Stimulated activated CD8-positive, alpha-beta memory T cell treated with anti-CD3 and anti-CD28 coated beads, Interleukin-2, amount 100 ng/mL, for 48 hours (primary cell): ENCODE measurements at regions not wholly inside any gene's neighbourhood (a gene's known extent, or its start where the extent isn't known, plus 50 kb on each side); places are given as distances from the start of the nearest gene placed in this dataset.

ENCODE experiments used
- DNase-seq, 2 donors: peaks; one replicate each; pipeline ENCODE4 v3.0.0-alpha.2; 2020; ENCODE audit warnings: low read depth in 2 of 2

- no peak for DNase-seq
Measured at GRCh38 chr14:24693353-24693737, 59.4 kb upstream of the GZMB start.

- peak in 1 of 2 donors; percentile 48 for DNase-seq
Measured at GRCh38 chr14:24692382-24693352, 58.7 kb upstream of the GZMB start.

GRCh38 chr14:24690492-24690891, 56.5 kb upstream of the GZMB start:
- no peak for DNase-seq

DNA sequence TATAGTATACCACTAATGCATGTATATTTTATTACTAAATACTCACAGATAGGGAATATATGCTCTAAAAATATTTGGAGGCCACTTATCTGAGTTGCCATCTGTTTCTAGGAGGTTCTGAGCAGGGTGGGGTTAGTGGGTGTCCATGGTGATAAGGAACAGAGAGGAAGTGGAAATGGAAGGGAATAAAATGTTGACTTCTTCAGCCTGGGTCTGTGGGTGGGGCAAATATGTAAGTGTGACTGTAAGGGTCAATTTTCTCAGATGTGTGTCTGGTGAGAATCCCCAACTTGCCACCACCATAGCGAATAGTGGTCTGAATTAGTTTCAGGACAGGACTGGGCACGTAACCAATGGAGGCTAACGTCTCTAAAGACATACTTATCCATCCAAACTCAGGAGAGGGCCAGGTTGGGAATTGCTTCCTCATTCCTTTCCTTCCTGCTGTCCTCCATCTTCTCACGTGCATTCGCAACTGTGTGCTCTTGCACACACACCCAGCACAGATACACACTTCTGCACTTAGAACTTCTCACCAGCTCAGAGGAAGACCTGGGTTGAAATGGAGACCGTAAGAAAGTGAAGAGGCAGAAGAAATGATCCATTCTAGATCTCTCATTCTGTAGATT, 54.2 kb upstream of the GZMB start:
- DNase-seq, result no peak
